ENCODE measurements at regions not wholly inside any gene's neighbourhood (a gene's known extent, or its start where the extent isn't known, plus 50 kb on each side); places are given as distances from the start of the nearest gene placed in this dataset.

GRCh38 chr2:18924886-18925285, 335.5 kb upstream of the NT5C1B start:
- WGBS, 2 donors = 57 to 64% methylated on average over 1 of the region's 1 CpG
- no peaks in the 10 kb centered on the region for H3K36me3 ChIP-seq
- TF ChIP-seq, protein P1, sequence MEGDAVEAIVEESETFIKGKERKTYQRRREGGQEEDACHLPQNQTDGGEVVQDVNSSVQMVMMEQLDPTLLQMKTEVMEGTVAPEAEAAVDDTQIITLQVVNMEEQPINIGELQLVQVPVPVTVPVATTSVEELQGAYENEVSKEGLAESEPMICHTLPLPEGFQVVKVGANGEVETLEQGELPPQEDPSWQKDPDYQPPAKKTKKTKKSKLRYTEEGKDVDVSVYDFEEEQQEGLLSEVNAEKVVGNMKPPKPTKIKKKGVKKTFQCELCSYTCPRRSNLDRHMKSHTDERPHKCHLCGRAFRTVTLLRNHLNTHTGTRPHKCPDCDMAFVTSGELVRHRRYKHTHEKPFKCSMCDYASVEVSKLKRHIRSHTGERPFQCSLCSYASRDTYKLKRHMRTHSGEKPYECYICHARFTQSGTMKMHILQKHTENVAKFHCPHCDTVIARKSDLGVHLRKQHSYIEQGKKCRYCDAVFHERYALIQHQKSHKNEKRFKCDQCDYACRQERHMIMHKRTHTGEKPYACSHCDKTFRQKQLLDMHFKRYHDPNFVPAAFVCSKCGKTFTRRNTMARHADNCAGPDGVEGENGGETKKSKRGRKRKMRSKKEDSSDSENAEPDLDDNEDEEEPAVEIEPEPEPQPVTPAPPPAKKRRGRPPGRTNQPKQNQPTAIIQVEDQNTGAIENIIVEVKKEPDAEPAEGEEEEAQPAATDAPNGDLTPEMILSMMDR (IDR thresholded peaks at IDR 0.05) = no peak
- TF ChIP-seq POLR2AphosphoS5 (IDR thresholded peaks at IDR 0.05) = no peak
- no peak for TF ChIP-seq EP300 (IDR thresholded peaks at IDR 0.05)
- TF ChIP-seq POLR2A (IDR thresholded peaks at IDR 0.05) = no peak
- H3K4me3 ChIP-seq = no peak overlapping the region
- H3K27ac ChIP-seq = no peak overlapping the region
- no peaks in the 10 kb centered on the region for H3K27me3 ChIP-seq
- DNase-seq = no peak
- peaks cover 0 to 4% (median 0%) of the 10 kb centered on the region in 4 donors for H3K4me1 ChIP-seq
- no peaks in the 10 kb centered on the region for H3K9me3 ChIP-seq
- ATAC-seq (ENCODE audit: low FRiP score in 2 of 2) = no peak

DNA sequence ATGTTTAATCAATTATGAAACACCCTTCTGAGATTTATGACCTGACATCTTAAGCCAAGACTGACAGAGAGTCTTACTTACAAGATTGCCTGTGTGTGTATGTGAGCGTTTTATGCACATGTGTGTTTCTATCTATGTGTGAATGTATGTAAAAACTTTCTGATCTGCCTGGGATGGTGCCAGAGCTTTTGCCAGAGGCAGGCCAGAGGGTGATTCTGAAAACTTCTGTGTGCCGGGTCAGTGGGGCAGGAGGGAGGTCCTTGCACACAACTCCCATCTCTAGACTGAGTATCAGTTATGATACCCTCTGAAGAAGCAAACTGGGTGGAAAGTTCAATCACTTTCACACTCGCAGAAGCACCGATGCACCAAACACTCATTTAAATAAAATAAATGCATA, 335.0 kb upstream of the NT5C1B start:
- Histone ChIP-seq H3K27ac (no peak overlapping the region), H3K9me3 (no peaks in the 10 kb centered on the region), H3K27me3 (no peaks in the 10 kb centered on the region), H3K4me1 (peaks cover 0 to 4% (median 0%) of the 10 kb centered on the region in 4 donors), H3K36me3 (no peaks in the 10 kb centered on the region), H3K4me3 (no peak overlapping the region)
- DNase-seq (no peak), ATAC-seq (ENCODE audit: low FRiP score in 2 of 2) (no peak)
- WGBS, 2 donors = 86 to 89% methylated on average over 4 of the region's 4 CpGs
- no peak for TF ChIP-seq EP300 (IDR thresholded peaks at IDR 0.05)
- TF ChIP-seq, protein P1 (IDR thresholded peaks at IDR 0.05) = no peak
- no peak for TF ChIP-seq POLR2A (IDR thresholded peaks at IDR 0.05)
- TF ChIP-seq POLR2AphosphoS5 (IDR thresholded peaks at IDR 0.05) = no peak

- Histone ChIP-seq H3K27me3 (no peaks in the 10 kb centered on the region), H3K4me3 (no peak overlapping the region), H3K36me3 (no peaks in the 10 kb centered on the region), H3K27ac (no peak overlapping the region), H3K9me3 (no peaks in the 10 kb centered on the region), H3K4me1 (peaks cover 0 to 4% (median 0%) of the 10 kb centered on the region in 4 donors)
- DNase-seq = no peak
- TF ChIP-seq, protein P1 (IDR thresholded peaks at IDR 0.05) = no peak
- TF ChIP-seq POLR2A (IDR thresholded peaks at IDR 0.05) = no peak
- TF ChIP-seq POLR2AphosphoS5 (IDR thresholded peaks at IDR 0.05) = no peak
- no peak for TF ChIP-seq EP300 (IDR thresholded peaks at IDR 0.05)
- 100% methylated on average over 1 of the region's 1 CpG for WGBS, 2 donors
- no peak for ATAC-seq (ENCODE audit: low FRiP score in 2 of 2)
These were observed 332.9 kb upstream of the NT5C1B start for GRCh38 chr2:18922276-18922675.

- ATAC-seq (ENCODE audit: low FRiP score in 2 of 2) (no peak), DNase-seq (no peak)
- TF ChIP-seq POLR2AphosphoS5 (IDR thresholded peaks at IDR 0.05) (no peak), POLR2A (IDR thresholded peaks at IDR 0.05) (no peak)
- Histone ChIP-seq H3K27ac (no peak overlapping the region), H3K27me3 (no peaks in the 10 kb centered on the region), H3K36me3 (no peaks in the 10 kb centered on the region), H3K4me1 (no peaks in the 10 kb centered on the region), H3K9me3 (no peaks in the 10 kb centered on the region), H3K4me3 (no peak overlapping the region)
- WGBS, 2 donors = 35 to 56% methylated on average over 1 of the region's 1 CpG
These were observed 328.9 kb upstream of the NT5C1B start for GRCh38 chr2:18918280-18918679.

DNA sequence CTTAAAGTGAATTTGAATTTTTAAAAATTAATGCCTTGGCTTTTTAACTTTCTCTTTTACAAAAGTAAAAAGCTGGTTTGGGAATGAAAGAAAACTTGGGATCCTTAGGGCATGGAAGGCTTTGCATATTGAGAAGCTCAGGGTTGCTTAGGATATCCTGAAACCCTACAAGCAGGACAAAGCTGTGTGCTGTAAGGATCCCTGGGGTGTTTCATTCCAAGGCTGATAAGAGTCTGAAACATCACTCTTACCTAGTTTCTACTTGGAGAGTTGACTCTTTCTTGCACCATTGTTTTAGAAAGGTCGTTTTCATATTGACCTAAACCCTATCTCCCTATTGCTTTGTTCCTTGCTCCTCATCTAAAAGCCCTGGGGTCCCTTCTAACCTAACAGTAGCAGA, 325.9 kb upstream of the NT5C1B start:
- H3K27ac ChIP-seq = no peak overlapping the region
- H3K27me3 ChIP-seq = no peaks in the 10 kb centered on the region
- H3K9me3 ChIP-seq = no peaks in the 10 kb centered on the region
- no peaks in the 10 kb centered on the region for H3K4me1 ChIP-seq
- DNase-seq = no peak
- ATAC-seq (ENCODE audit: low FRiP score in 2 of 2) = no peak
- H3K4me3 ChIP-seq = no peak overlapping the region
- H3K36me3 ChIP-seq = no peaks in the 10 kb centered on the region
- 38 to 47% methylated on average over 1 of the region's 1 CpG for WGBS, 2 donors
- TF ChIP-seq EP300 (IDR thresholded peaks at IDR 0.05) (no peak), POLR2A (IDR thresholded peaks at IDR 0.05) (no peak), POLR2AphosphoS5 (IDR thresholded peaks at IDR 0.05) (no peak)
- TF ChIP-seq, protein P1 (IDR thresholded peaks at IDR 0.05) = no peak

Measured in upper lobe of left lung (tissue), 6 donors.